ENCODE measurements at regions not wholly inside any gene's neighbourhood (a gene's known extent, or its start where the extent isn't known, plus 50 kb on each side); places are given as distances from the start of the nearest gene placed in this dataset.

GRCh38 chr3:188092648-188093047 lies 61.3 kb upstream of the LPP start:
- Mint-ChIP-seq H3K27ac (no peak overlapping the region), H3K27me3 (no peaks in the 10 kb centered on the region), H3K36me3 (no peaks in the 10 kb centered on the region), H3K4me1 (ENCODE audit: unreplicated experiment) (no peaks in the 10 kb centered on the region), H3K4me3 (no peak overlapping the region), H3K9me3 (no peaks in the 10 kb centered on the region)
- TF ChIP-seq CTCF (conservative IDR thresholded peaks at IDR 0.05) = no peak
- DNase-seq (ENCODE audit: extremely low spot score, unreplicated experiment) = no peak

GRCh38 chr3:188095431-188095830 lies 58.5 kb upstream of the LPP start:
- Mint-ChIP-seq H3K9me3 (no peaks in the 10 kb centered on the region), H3K36me3 (no peaks in the 10 kb centered on the region), H3K27ac (no peak overlapping the region), H3K4me1 (ENCODE audit: unreplicated experiment) (no peaks in the 10 kb centered on the region), H3K4me3 (no peak overlapping the region), H3K27me3 (no peaks in the 10 kb centered on the region)
- no peak for DNase-seq (ENCODE audit: extremely low spot score, unreplicated experiment)
- no peak for TF ChIP-seq CTCF (conservative IDR thresholded peaks at IDR 0.05)

GRCh38 chr3:188097791-188098190 lies 56.2 kb upstream of the LPP start:
- no peak for TF ChIP-seq CTCF (conservative IDR thresholded peaks at IDR 0.05)
- Mint-ChIP-seq H3K36me3 (no peaks in the 10 kb centered on the region), H3K4me1 (ENCODE audit: unreplicated experiment) (no peaks in the 10 kb centered on the region), H3K9me3 (peaks cover 3% of the 10 kb centered on the region), H3K27ac (no peak overlapping the region), H3K4me3 (no peak overlapping the region), H3K27me3 (no peaks in the 10 kb centered on the region)
- no peak for DNase-seq (ENCODE audit: extremely low spot score, unreplicated experiment)

- TF ChIP-seq CTCF (conservative IDR thresholded peaks at IDR 0.05) = no peak
- no peaks in the 10 kb centered on the region for H3K27me3 Mint-ChIP-seq
These were observed 54.0 kb upstream of the LPP start for GRCh38 chr3:188099907-188100306.

GRCh38 chr3:188102861-188103547 lies 51.0 kb upstream of the LPP start:
- Mint-ChIP-seq H3K4me3 (no peak overlapping the region), H3K9me3 (peaks cover 3% of the 10 kb centered on the region), H3K27me3 (peaks cover 3% of the 10 kb centered on the region), H3K36me3 (no peaks in the 10 kb centered on the region), H3K27ac (no peak overlapping the region), H3K4me1 (ENCODE audit: unreplicated experiment) (peaks cover 4% of the 10 kb centered on the region)
- TF ChIP-seq CTCF (conservative IDR thresholded peaks at IDR 0.05) = no peak
- no peak for DNase-seq (ENCODE audit: extremely low spot score, unreplicated experiment)

More at GRCh38 chr3:188099907-188100306, 54.0 kb upstream of the LPP start:
- peaks cover 3% of the 10 kb centered on the region for H3K9me3 Mint-ChIP-seq
- H3K36me3 Mint-ChIP-seq = no peaks in the 10 kb centered on the region
- no peak overlapping the region for H3K4me3 Mint-ChIP-seq
- DNase-seq (ENCODE audit: extremely low spot score, unreplicated experiment) = no peak
- H3K27ac Mint-ChIP-seq = no peak overlapping the region
- H3K4me1 Mint-ChIP-seq (ENCODE audit: unreplicated experiment) = no peaks in the 10 kb centered on the region
